Uterus (tissue), 3 donors: ENCODE measurements at regions not wholly inside any gene's neighbourhood (a gene's known extent, or its start where the extent isn't known, plus 50 kb on each side); places are given as distances from the start of the nearest gene placed in this dataset.

Experiments
- DNase-seq, 2 donors: peaks; one replicate each; pipeline ENCODE4 v3.0.0-alpha.2; 2019 to 2020
- H3K27ac ChIP-seq, 2 donors: fragments of 200-600 bp; sonication (generic); 1 replicate in 1 of 2; 2 replicates in 1 of 2; pipeline ENCODE4 v1.5.1; 2016 to 2018
- H3K27me3 ChIP-seq, 2 donors: fragments of 200-600 bp; sonication (generic); one replicate each; pipeline ENCODE4 v1.5.1; 2018 to 2019; ENCODE audit warnings: control low read depth in 1 of 2
- H3K36me3 ChIP-seq, 2 donors: fragments of 200-600 bp; sonication (generic); one replicate each; pipeline ENCODE4 v1.5.1; 2019; ENCODE audit warnings: control low read depth in 1 of 2
- H3K4me1 ChIP-seq, 2 donors: fragments of 200-600 bp; sonication (generic); one replicate each; pipeline ENCODE4 v1.5.1; 2018 to 2019; ENCODE audit warnings: control low read depth in 1 of 2
- H3K4me3 ChIP-seq, 2 donors: fragments of 200-600 bp; sonication (generic); 1 replicate in 1 of 2; 2 replicates in 1 of 2; pipeline ENCODE4 v1.5.1; 2018 to 2019; ENCODE audit warnings: mild to moderate bottlenecking in 1 of 2
- H3K9me3 ChIP-seq, 2 donors: fragments of 200-600 bp; sonication (generic); one replicate each; pipeline ENCODE4 v1.5.1; 2019; ENCODE audit warnings: control low read depth in 1 of 2
- CTCF ChIP-seq, 4 experiments: fragments of 200-600 bp in 2 of 4; fragments of 450-650 bp in 2 of 4; sonication (generic) in 2 of 4; IDR thresholded peaks; one replicate each; pipeline ENCODE4 v1.5.1; 2016 to 2019; ENCODE audit warnings: antibody characterized with exemption in 4 of 4, mild to moderate bottlenecking in 2 of 4, moderate library complexity in 1 of 4
- POLR2A ChIP-seq, 2 donors: fragments of 450-650 bp; IDR thresholded peaks; one replicate each; pipeline ENCODE4 v1.6.1; 2016; ENCODE audit warnings: antibody characterized with exemption in 2 of 2, mild to moderate bottlenecking in 1 of 2, moderate library complexity in 1 of 2
- intact Hi-C: fragments of 100-400 bp; cut with DNase I; formaldehyde crosslinking; loops from one replicate; pipeline ENCODE4 v1.15.1; 2023; ENCODE audit warnings: low total_unique reads
- donor health status: DM: yes; HTN: yes; CAD: no.

- TF ChIP-seq CTCF (IDR thresholded peaks at IDR 0.05) = no peak
- TF ChIP-seq POLR2A (IDR thresholded peaks at IDR 0.05) = no peak
- Histone ChIP-seq H3K27ac (no peak overlapping the region), H3K4me3 (no peak overlapping the region), H3K27me3 (no peaks in the 10 kb centered on the region), H3K4me1 (no peaks in the 10 kb centered on the region), H3K9me3 (no peaks in the 10 kb centered on the region), H3K36me3 (no peaks in the 10 kb centered on the region)
- intact Hi-C loops = no loop called here
- DNase-seq = peak in 1 of 2 donors; percentile 5
These were observed 87.4 kb upstream of the BHLHE23 start for GRCh38 chr20:63093966-63094766.

- H3K27me3 ChIP-seq = no peaks in the 10 kb centered on the region
- H3K4me3 ChIP-seq = no peak overlapping the region
- no peaks in the 10 kb centered on the region for H3K4me1 ChIP-seq
- no peak for TF ChIP-seq POLR2A (IDR thresholded peaks at IDR 0.05)
- no peaks in the 10 kb centered on the region for H3K9me3 ChIP-seq
- H3K27ac ChIP-seq = no peak overlapping the region
- H3K36me3 ChIP-seq = no peaks in the 10 kb centered on the region
- intact Hi-C loops = no loop called here
- peak; percentile 3 to 7 for DNase-seq
These were observed 86.0 kb upstream of the BHLHE23 start for GRCh38 chr20:63092660-63093215.

- H3K36me3 ChIP-seq = no peaks in the 10 kb centered on the region
- H3K27me3 ChIP-seq = no peaks in the 10 kb centered on the region
- TF ChIP-seq POLR2A (IDR thresholded peaks at IDR 0.05) (no peak), CTCF (IDR thresholded peaks at IDR 0.05) (no peak)
- H3K4me3 ChIP-seq = no peak overlapping the region
- H3K27ac ChIP-seq = no peak overlapping the region
- no peaks in the 10 kb centered on the region for H3K4me1 ChIP-seq
- intact Hi-C loops = no loop called here
- H3K9me3 ChIP-seq = no peaks in the 10 kb centered on the region
- peak; percentile 3 to 6 for DNase-seq
These were observed 85.3 kb upstream of the BHLHE23 start for GRCh38 chr20:63091901-63092659.

- Histone ChIP-seq H3K4me1 (no peaks in the 10 kb centered on the region), H3K4me3 (no peak overlapping the region), H3K9me3 (no peaks in the 10 kb centered on the region), H3K27ac (no peak overlapping the region), H3K36me3 (no peaks in the 10 kb centered on the region), H3K27me3 (no peaks in the 10 kb centered on the region)
- TF ChIP-seq POLR2A (IDR thresholded peaks at IDR 0.05) (no peak), CTCF (IDR thresholded peaks at IDR 0.05) (no peak)
- DNase-seq = peak; percentile 4 to 7
- intact Hi-C loops = no loop called here
These were observed 84.2 kb upstream of the BHLHE23 start for GRCh38 chr20:63090682-63091571.

GRCh38 chr20:63090052-63090451 lies 83.3 kb upstream of the BHLHE23 start:
- no peaks in the 10 kb centered on the region for H3K36me3 ChIP-seq
- TF ChIP-seq POLR2A (IDR thresholded peaks at IDR 0.05) (no peak), CTCF (IDR thresholded peaks at IDR 0.05) (no peak)
- H3K4me1 ChIP-seq = no peaks in the 10 kb centered on the region
- intact Hi-C loops = no loop called here
- no peak overlapping the region for H3K27ac ChIP-seq
- DNase-seq = no peak
- no peaks in the 10 kb centered on the region for H3K27me3 ChIP-seq
- no peaks in the 10 kb centered on the region for H3K9me3 ChIP-seq
- H3K4me3 ChIP-seq = no peak overlapping the region
